B cell (primary cell): ENCODE measurements at regions not wholly inside any gene's neighbourhood (a gene's known extent, or its start where the extent isn't known, plus 50 kb on each side); places are given as distances from the start of the nearest gene placed in this dataset.

Experiments
- ATAC-seq: fragments of 200-7000 bp; cut with Tn5 transposase; one replicate; pipeline ENCODE4 v1.10.0; 2021; ENCODE audit warnings: low read depth, mild to moderate bottlenecking, moderate number of reproducible peaks, moderate library complexity
- CTCF ChIA-PET: fragments of 350-600 bp; sonication (Branson Sonifier 250); formaldehyde crosslinking; loops from one replicate; lab custom pipeline; 2021; ENCODE audit warnings: antibody characterized with exemption, inconsistent platforms; lab: Charles Lee
- POLR2A ChIA-PET: fragments of 350-600 bp; sonication (Branson Sonifier 250); formaldehyde crosslinking; loops from one replicate; lab custom pipeline; 2021; ENCODE audit warnings: antibody characterized with exemption; lab: Charles Lee
- DNase-seq: peaks from one replicate; pipeline ENCODE4 v3.0.0; 2013
- H2AFZ ChIP-seq: 2 replicates; pipeline ENCODE4 v1.6.1; 2012; ENCODE audit warnings: mild to moderate bottlenecking, low read depth, low read length; ENCODE audit not compliant: insufficient read depth, poor library complexity, severe bottlenecking
- H3K27ac ChIP-seq, 2 donors: 1 replicate in 1 of 2; 2 replicates in 1 of 2; pipeline ENCODE4 v1.5.1; 2012 to 2013; ENCODE audit warnings: low read length in 2 of 2, mild to moderate bottlenecking in 2 of 2, moderate library complexity in 1 of 2
- H3K27me3 ChIP-seq, 4 experiments: fragments of 200-600 bp in 1 of 4; sonication (generic) in 1 of 4; replicated peaks in 1 of 4; 1 replicate in 2 of 4; 2 replicates in 2 of 4; pipeline versions ENCODE4 v1.6.1 to v1.7.0; 2013 to 2016; ENCODE audit warnings: low read length in 3 of 4, mild to moderate bottlenecking in 2 of 4, mixed read lengths in 1 of 4, moderate library complexity in 1 of 4; ENCODE audit not compliant: insufficient read depth in 4 of 4, control insufficient read depth in 3 of 4; ENCODE audit errors: control extremely low read depth in 1 of 4
- H3K36me3 ChIP-seq, 2 experiments: replicated peaks in 1 of 2; 1 replicate in 1 of 2; 2 replicates in 1 of 2; pipeline versions ENCODE4 v1.6.1 to v1.7.1; 2013; ENCODE audit warnings: low read length in 1 of 2; ENCODE audit not compliant: insufficient read depth in 2 of 2, control insufficient read depth in 1 of 2; ENCODE audit errors: control extremely low read depth in 1 of 2, extremely low read depth in 1 of 2
- H3K4me1 ChIP-seq, 2 donors: fragments of 200-600 bp in 1 of 2; sonication (generic) in 1 of 2; 1 replicate in 1 of 2; 2 replicates in 1 of 2; pipeline versions ENCODE4 v1.5.1 to v1.6.1; 2013 to 2017; ENCODE audit warnings: low read length in 2 of 2; ENCODE audit not compliant: control insufficient read depth in 2 of 2, insufficient read depth in 2 of 2
- H3K4me2 ChIP-seq: replicated peaks from 2 replicates; pipeline ENCODE3; 2012; ENCODE audit warnings: mild to moderate bottlenecking, low read depth, low read length; ENCODE audit not compliant: poor library complexity, severe bottlenecking
- H3K4me3 ChIP-seq, 5 experiments: fragments of 200-600 bp in 1 of 5; sonication (generic) in 1 of 5; 1 replicate in 3 of 5; 2 replicates in 2 of 5; pipeline versions ENCODE4 v1.5.1 to v1.7.0; 2011 to 2016; ENCODE audit warnings: low read length in 4 of 5, mild to moderate bottlenecking in 4 of 5, low read depth in 2 of 5, control low read depth in 1 of 5, moderate library complexity in 1 of 5; ENCODE audit not compliant: insufficient read depth in 1 of 5; ENCODE audit errors: control extremely low read depth in 1 of 5, extremely low read depth in 1 of 5
- H3K79me2 ChIP-seq: fragments of 200-600 bp; sonication (generic); one replicate; pipeline ENCODE4 v1.6.0; 2016; ENCODE audit warnings: low read length; ENCODE audit not compliant: control insufficient read depth, insufficient read depth
- H3K9ac ChIP-seq: fragments of 200-600 bp; sonication (generic); 2 replicates; pipeline ENCODE4 v1.6.1; 2017; ENCODE audit warnings: mild to moderate bottlenecking, low read length, moderate library complexity
- H3K9me3 ChIP-seq, 3 donors: one replicate each; pipeline versions ENCODE4 v1.6.1 to v1.7.1; 2013; ENCODE audit warnings: low read length in 2 of 3; ENCODE audit not compliant: control insufficient read depth in 2 of 3, insufficient read depth in 1 of 3; ENCODE audit errors: control extremely low read depth in 1 of 3
- H4K20me1 ChIP-seq: 2 replicates; pipeline ENCODE4 v1.6.0; 2012; ENCODE audit warnings: mild to moderate bottlenecking, low read length; ENCODE audit not compliant: insufficient read depth, control insufficient read depth, poor library complexity, severe bottlenecking
- H3K27ac Mint-ChIP-seq: one replicate; pipeline ENCODE4 v1.8.0; 2021; ENCODE audit warnings: mixed read lengths
- H3K27me3 Mint-ChIP-seq: one replicate; pipeline ENCODE4 v1.8.0; 2021; ENCODE audit warnings: mixed read lengths
- H3K4me1 Mint-ChIP-seq: one replicate; pipeline ENCODE4 v1.8.0; 2021; ENCODE audit warnings: mixed read lengths
- H3K4me3 Mint-ChIP-seq: one replicate; pipeline ENCODE4 v1.8.0; 2021; ENCODE audit warnings: mixed read lengths
- H3K9me3 Mint-ChIP-seq: one replicate; pipeline ENCODE4 v1.8.0; 2022; ENCODE audit warnings: mixed read lengths; ENCODE audit not compliant: insufficient read depth
- CTCF ChIP-seq: fragments of 200-600 bp; IDR thresholded peaks from one replicate; pipeline ENCODE4 v1.8.0; 2022; ENCODE audit warnings: antibody characterized with exemption, mild to moderate bottlenecking
- EZH2 ChIP-seq: IDR thresholded peaks from 2 replicates; pipeline ENCODE4 v1.6.1; 2012; ENCODE audit warnings: borderline replicate concordance, low read depth, mild to moderate bottlenecking, moderate library complexity, low read length; ENCODE audit not compliant: insufficient read depth, poor library complexity, severe bottlenecking
- WGBS: methylation state at CpG from one replicate; pipeline ENCODE4 v1.1.5; 2013; ENCODE audit warnings: missing lambda C conversion rate; ENCODE audit not compliant: insufficient coverage; 5-methylcytosine and 5-hydroxymethylcytosine counted together
- intact Hi-C: fragments of 100-400 bp; cut with micrococcal nuclease; formaldehyde crosslinking; loops from one replicate; pipeline ENCODE4 v1.10.0; 2022

- no peaks in the 10 kb centered on the region for H3K27me3 ChIP-seq
- intact Hi-C loops = no loop called here
- no peak for TF ChIP-seq EZH2
- TF ChIP-seq CTCF = no peak
- no peak overlapping the region for H3K27ac Mint-ChIP-seq
- no peak overlapping the region for H3K4me3 Mint-ChIP-seq
- H3K27me3 Mint-ChIP-seq = no peaks in the 10 kb centered on the region
- no peaks in the 10 kb centered on the region for H4K20me1 ChIP-seq
- H3K79me2 ChIP-seq = no peaks in the 10 kb centered on the region
- no peak for ATAC-seq
- no peak overlapping the region for H3K27ac ChIP-seq
- no peak overlapping the region for H3K4me2 ChIP-seq
- ChIA-PET CTCF (no interaction called here), POLR2A (no interaction called here)
- no peaks in the 10 kb centered on the region for H3K36me3 ChIP-seq
- peaks cover 16 to 18% of the 10 kb centered on the region in 2 donors for H3K4me1 ChIP-seq
- no peaks in the 10 kb centered on the region for H3K9me3 ChIP-seq
- H3K4me3 ChIP-seq = no peak overlapping the region
- H2AFZ ChIP-seq = no peak overlapping the region
- no peak overlapping the region for H3K9ac ChIP-seq
- DNase-seq = no peak
- H3K9me3 Mint-ChIP-seq = peaks cover 5% of the 10 kb centered on the region
- H3K4me1 Mint-ChIP-seq = peaks cover 19% of the 10 kb centered on the region
- WGBS = 80% methylated on average over 1 of the region's 3 CpGs
These were observed 219.6 kb downstream of the CD83 start for GRCh38 chr6:14337152-14337551.

GRCh38 chr6:14339172-14339571, 221.6 kb downstream of the CD83 start:
- no peak overlapping the region for H3K4me3 Mint-ChIP-seq
- Histone ChIP-seq H2AFZ (peak overlapping the region; percentile 40), H3K9me3 (no peaks in the 10 kb centered on the region), H3K4me1 (peaks cover 16 to 18% of the 10 kb centered on the region in 2 donors), H3K27ac (peak overlapping the region; percentile 35 to 70), H3K9ac (no peak overlapping the region), H3K79me2 (no peaks in the 10 kb centered on the region), H4K20me1 (no peaks in the 10 kb centered on the region), H3K4me3 (no peak overlapping the region), H3K4me2 (peak overlapping the region; percentile 19), H3K27me3 (no peaks in the 10 kb centered on the region), H3K36me3 (no peaks in the 10 kb centered on the region)
- ChIA-PET POLR2A (no interaction called here), CTCF (interaction anchor here (1.3 kb wide), 1 partner anchor 128 kb away, joined by 4 read pairs; no protein-coding TSS in a partner anchor)
- no peak for DNase-seq
- no CpG with 5 or more reads among the region's 1 CpG for WGBS
- intact Hi-C loops = no loop called here
- no peaks in the 10 kb centered on the region for H3K27me3 Mint-ChIP-seq
- TF ChIP-seq EZH2 (no peak), CTCF (no peak)
- H3K27ac Mint-ChIP-seq = peak overlapping the region; percentile 89
- peaks cover 19% of the 10 kb centered on the region for H3K4me1 Mint-ChIP-seq
- no peak for ATAC-seq
- peaks cover 4% of the 10 kb centered on the region for H3K9me3 Mint-ChIP-seq
